ENCODE measurements at regions not wholly inside any gene's neighbourhood (a gene's known extent, or its start where the extent isn't known, plus 50 kb on each side); places are given as distances from the start of the nearest gene placed in this dataset.
A peak's percentile ranks its signal among the peaks of the same experiment; 100 is the strongest.

GRCh38 chr18:57927511-57927910, 116.5 kb upstream of the NEDD4L start:
- H3K27ac ChIP-seq = no peak overlapping the region
- TF ChIP-seq, protein P1, sequence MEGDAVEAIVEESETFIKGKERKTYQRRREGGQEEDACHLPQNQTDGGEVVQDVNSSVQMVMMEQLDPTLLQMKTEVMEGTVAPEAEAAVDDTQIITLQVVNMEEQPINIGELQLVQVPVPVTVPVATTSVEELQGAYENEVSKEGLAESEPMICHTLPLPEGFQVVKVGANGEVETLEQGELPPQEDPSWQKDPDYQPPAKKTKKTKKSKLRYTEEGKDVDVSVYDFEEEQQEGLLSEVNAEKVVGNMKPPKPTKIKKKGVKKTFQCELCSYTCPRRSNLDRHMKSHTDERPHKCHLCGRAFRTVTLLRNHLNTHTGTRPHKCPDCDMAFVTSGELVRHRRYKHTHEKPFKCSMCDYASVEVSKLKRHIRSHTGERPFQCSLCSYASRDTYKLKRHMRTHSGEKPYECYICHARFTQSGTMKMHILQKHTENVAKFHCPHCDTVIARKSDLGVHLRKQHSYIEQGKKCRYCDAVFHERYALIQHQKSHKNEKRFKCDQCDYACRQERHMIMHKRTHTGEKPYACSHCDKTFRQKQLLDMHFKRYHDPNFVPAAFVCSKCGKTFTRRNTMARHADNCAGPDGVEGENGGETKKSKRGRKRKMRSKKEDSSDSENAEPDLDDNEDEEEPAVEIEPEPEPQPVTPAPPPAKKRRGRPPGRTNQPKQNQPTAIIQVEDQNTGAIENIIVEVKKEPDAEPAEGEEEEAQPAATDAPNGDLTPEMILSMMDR (IDR thresholded peaks at IDR 0.05) = no peak
- no peak for TF ChIP-seq POLR2A (IDR thresholded peaks at IDR 0.05)
- DNase-seq = no peak
- no peaks in the 10 kb centered on the region for H3K36me3 ChIP-seq
- no peak overlapping the region for H3K4me3 ChIP-seq
- peaks cover 0 to 10% (median 0%) of the 10 kb centered on the region in 3 donors for H3K4me1 ChIP-seq
- intact Hi-C loops (cut with DNase I) = no loop called here
- 77 to 83% methylated on average over 2 of the region's 2 CpGs for WGBS, 2 donors
- H3K9me3 ChIP-seq = no peaks in the 10 kb centered on the region
- H3K27me3 ChIP-seq = no peaks in the 10 kb centered on the region

DNA sequence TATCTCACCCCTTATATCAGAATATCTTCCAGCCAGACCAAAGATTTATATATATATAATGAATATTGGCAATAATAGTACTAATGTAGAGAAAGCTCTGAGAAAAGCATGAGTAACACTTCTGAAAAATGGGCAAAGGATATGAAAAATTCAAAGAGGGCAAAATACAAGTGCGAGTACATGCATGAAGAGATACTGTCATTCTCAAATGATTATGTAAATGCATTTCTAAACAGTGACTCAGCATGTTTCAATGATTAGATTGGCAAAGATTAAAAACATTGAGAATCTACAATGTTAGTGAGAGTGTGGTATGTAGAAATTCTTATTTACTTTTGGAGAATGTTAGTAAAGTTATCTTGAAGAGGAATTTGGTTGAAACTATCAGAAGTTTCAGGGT, 118.3 kb upstream of the NEDD4L start:
- H3K4me3 ChIP-seq = no peak overlapping the region
- no peak for TF ChIP-seq POLR2A (IDR thresholded peaks at IDR 0.05)
- TF ChIP-seq, protein P1 (IDR thresholded peaks at IDR 0.05) = no peak
- no peak for DNase-seq
- peak overlapping the region in 2 of 4 donors; percentile 10 to 12 for H3K27ac ChIP-seq
- H3K27me3 ChIP-seq = no peaks in the 10 kb centered on the region
- H3K9me3 ChIP-seq = no peaks in the 10 kb centered on the region
- intact Hi-C loops (cut with DNase I) = no loop called here
- 26 to 28% methylated on average over 1 of the region's 1 CpG for WGBS, 2 donors
- H3K4me1 ChIP-seq = peaks cover 0 to 16% (median 0%) of the 10 kb centered on the region in 3 donors
- H3K36me3 ChIP-seq = no peaks in the 10 kb centered on the region

DNA sequence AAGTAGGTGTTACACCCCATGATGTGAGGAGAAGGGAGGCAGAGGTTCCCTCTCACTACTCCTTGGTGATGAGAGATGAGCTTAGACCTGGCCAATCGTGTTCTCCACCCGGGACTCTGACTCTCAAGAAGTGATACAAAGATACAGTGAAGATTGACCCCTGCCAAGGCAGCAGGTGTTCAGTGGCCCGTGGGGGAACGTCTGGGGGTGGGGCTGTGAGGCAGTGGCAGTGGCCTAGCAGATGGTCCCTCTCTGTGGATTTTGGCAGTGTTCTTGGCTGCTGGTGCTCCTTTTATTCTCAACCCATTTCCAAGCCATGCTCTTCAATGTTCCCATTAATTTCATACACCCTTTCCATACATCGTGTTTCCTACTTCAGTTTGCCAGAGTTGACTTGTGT, 120.4 kb upstream of the NEDD4L start:
- no peaks in the 10 kb centered on the region for H3K36me3 ChIP-seq
- H3K9me3 ChIP-seq = no peaks in the 10 kb centered on the region
- DNase-seq = no peak
- no peak overlapping the region for H3K4me3 ChIP-seq
- WGBS, 2 donors = 50 to 76% methylated on average over 3 to 5 of the region's 5 CpGs
- no peak overlapping the region for H3K27ac ChIP-seq
- intact Hi-C loops (cut with DNase I) = no loop called here
- H3K4me1 ChIP-seq = peaks cover 0 to 16% (median 0%) of the 10 kb centered on the region in 3 donors
- no peaks in the 10 kb centered on the region for H3K27me3 ChIP-seq
- TF ChIP-seq, protein P1 (IDR thresholded peaks at IDR 0.05) = no peak
- no peak for TF ChIP-seq POLR2A (IDR thresholded peaks at IDR 0.05)

DNA sequence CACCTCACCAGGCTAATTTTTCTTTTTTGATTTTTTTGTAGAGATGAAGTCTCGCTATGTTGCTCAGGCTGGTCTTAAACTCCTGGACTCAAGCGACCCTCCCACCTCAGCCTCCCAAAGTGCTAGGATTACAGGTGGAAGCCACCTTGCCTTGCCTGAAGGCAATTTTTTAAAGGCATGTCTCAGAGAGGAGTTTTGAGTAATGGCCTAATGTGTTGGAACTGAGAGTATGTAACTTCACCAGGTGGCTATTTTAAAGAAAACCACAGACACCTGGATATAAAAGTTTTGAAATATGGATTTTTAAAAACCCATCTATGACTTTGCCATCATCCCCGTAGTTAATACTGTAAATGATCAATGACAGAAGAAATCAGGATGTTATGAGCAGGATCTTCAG, 119.8 kb upstream of the ATP8B1 start:
- H3K27me3 ChIP-seq = no peaks in the 10 kb centered on the region
- H3K36me3 ChIP-seq = no peaks in the 10 kb centered on the region
- intact Hi-C loops (cut with DNase I) = no loop called here
- TF ChIP-seq POLR2A (IDR thresholded peaks at IDR 0.05) = no peak
- TF ChIP-seq, protein P1 (IDR thresholded peaks at IDR 0.05) = no peak
- H3K9me3 ChIP-seq = no peaks in the 10 kb centered on the region
- peaks cover 0 to 16% (median 0%) of the 10 kb centered on the region in 3 donors for H3K4me1 ChIP-seq
- H3K4me3 ChIP-seq = no peak overlapping the region
- WGBS, 2 donors = 77 to 94% methylated on average over 3 of the region's 3 CpGs
- no peak overlapping the region for H3K27ac ChIP-seq
- no peak for DNase-seq

DNA sequence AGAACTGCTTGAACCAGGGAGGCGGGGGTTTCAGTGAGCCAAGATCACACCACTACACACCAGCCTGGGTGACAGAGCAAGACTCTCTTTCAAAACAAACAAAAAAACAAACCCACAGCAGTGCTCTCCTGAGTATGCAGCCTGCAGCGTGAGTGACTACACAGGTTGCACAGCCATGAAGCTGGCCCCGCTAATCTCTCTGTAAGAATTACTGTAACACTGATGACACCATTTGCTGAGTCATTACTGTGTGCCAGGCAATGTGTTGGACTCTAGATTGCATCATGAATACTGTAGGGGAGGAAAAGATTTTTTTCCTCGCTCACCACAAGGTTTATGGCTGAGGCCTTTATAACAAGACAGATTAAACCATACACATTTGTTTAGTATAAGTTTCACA, 118.6 kb upstream of the ATP8B1 start:
- Histone ChIP-seq H3K27ac (peak overlapping the region in 1 of 4 donors; percentile 6), H3K36me3 (no peaks in the 10 kb centered on the region), H3K9me3 (no peaks in the 10 kb centered on the region), H3K27me3 (no peaks in the 10 kb centered on the region), H3K4me3 (no peak overlapping the region), H3K4me1 (peaks cover 0 to 16% (median 0%) of the 10 kb centered on the region in 3 donors)
- intact Hi-C loops (cut with DNase I) = no loop called here
- DNase-seq = no peak
- TF ChIP-seq, protein P1 (IDR thresholded peaks at IDR 0.05) = peak in 1 of 6 experiments; percentile 32
- no peak for TF ChIP-seq POLR2A (IDR thresholded peaks at IDR 0.05)
- WGBS, 2 donors = 34 to 68% methylated on average over 4 of the region's 4 CpGs

Data from esophagus squamous epithelium (tissue), 5 donors.